GM08714 (cell line): ENCODE measurements at regions not wholly inside any gene's neighbourhood (a gene's known extent, or its start where the extent isn't known, plus 50 kb on each side); places are given as distances from the start of the nearest gene placed in this dataset.

Experiments used
- H3K4me3 ChIP-seq: fragments of 200-500 bp; sonication (Bioruptor generic); 2 replicates; pipeline ENCODE4 v1.5.1; 2014; ENCODE audit warnings: mild to moderate bottlenecking, low read length, inconsistent platforms
- ZNF274 ChIP-seq: IDR thresholded peaks from 2 replicates; pipeline ENCODE4 v1.6.1; 2012; ENCODE audit warnings: mild to moderate bottlenecking, low read depth, low read length

GRCh38 chr14:97319691-97320090, 522.5 kb downstream of the VRK1 start:
- no peak for TF ChIP-seq ZNF274
- no peak overlapping the region for H3K4me3 ChIP-seq

- TF ChIP-seq ZNF274, result no peak
- H3K4me3 ChIP-seq, result no peak overlapping the region
Measured at GRCh38 chr14:97328743-97329142, 531.6 kb downstream of the VRK1 start.

- H3K4me3 ChIP-seq, result no peak overlapping the region
- TF ChIP-seq ZNF274, result no peak
Measured at GRCh38 chr14:97329701-97330100, 532.5 kb downstream of the VRK1 start.

- H3K4me3 ChIP-seq, result no peak overlapping the region
- no peak for TF ChIP-seq ZNF274
Measured at GRCh38 chr14:97331058-97331457, 533.9 kb downstream of the VRK1 start.

- no peak for TF ChIP-seq ZNF274
- H3K4me3 ChIP-seq, result no peak overlapping the region
Measured at GRCh38 chr14:97331526-97331925, 534.3 kb downstream of the VRK1 start.

- TF ChIP-seq ZNF274, result no peak
- no peak overlapping the region for H3K4me3 ChIP-seq
Measured at GRCh38 chr14:97336179-97336578, 539.0 kb downstream of the VRK1 start.

GRCh38 chr14:97336816-97337215, 539.6 kb downstream of the VRK1 start:
- H3K4me3 ChIP-seq, result no peak overlapping the region
- no peak for TF ChIP-seq ZNF274

GRCh38 chr14:97337267-97337666, 540.1 kb downstream of the VRK1 start:
- no peak overlapping the region for H3K4me3 ChIP-seq
- TF ChIP-seq ZNF274, result no peak

GRCh38 chr14:97337670-97338069, 540.5 kb downstream of the VRK1 start:
- TF ChIP-seq ZNF274, result no peak
- no peak overlapping the region for H3K4me3 ChIP-seq

- no peak overlapping the region for H3K4me3 ChIP-seq
- TF ChIP-seq ZNF274, result no peak
Measured at GRCh38 chr14:97344666-97345065, 547.5 kb downstream of the VRK1 start.

- no peak overlapping the region for H3K4me3 ChIP-seq
- no peak for TF ChIP-seq ZNF274
Measured at GRCh38 chr14:97346675-97347074, 549.5 kb downstream of the VRK1 start.

GRCh38 chr14:97349463-97349862, 552.3 kb downstream of the VRK1 start:
- TF ChIP-seq ZNF274, result no peak
- H3K4me3 ChIP-seq, result no peak overlapping the region

GRCh38 chr14:97349946-97350345, 552.8 kb downstream of the VRK1 start:
- TF ChIP-seq ZNF274, result no peak

GRCh38 chr14:97350415-97350814, 553.2 kb downstream of the VRK1 start:
- no peak overlapping the region for H3K4me3 ChIP-seq
- TF ChIP-seq ZNF274, result no peak

More at GRCh38 chr14:97349946-97350345, 552.8 kb downstream of the VRK1 start:
- H3K4me3 ChIP-seq, result no peak overlapping the region

GRCh38 chr14:97350894-97351731, 553.9 kb downstream of the VRK1 start:
- no peak overlapping the region for H3K4me3 ChIP-seq
- TF ChIP-seq ZNF274, result no peak

- TF ChIP-seq ZNF274, result no peak
Measured at GRCh38 chr14:97353102-97353501, 555.9 kb downstream of the VRK1 start.

More at GRCh38 chr14:97353102-97353501, 555.9 kb downstream of the VRK1 start:
- H3K4me3 ChIP-seq, result no peak overlapping the region
